ENCODE measurements at regions not wholly inside any gene's neighbourhood (a gene's known extent, or its start where the extent isn't known, plus 50 kb on each side); places are given as distances from the start of the nearest gene placed in this dataset.
"Not testable (repeated sequence)": the region's sequence is repeated elsewhere in the genome, so short reads cannot be mapped to it uniquely, and the experiment has no call there.

GRCh38 chrX:115912372-115912897 lies 258.1 kb upstream of the AGTR2 start:
- Histone ChIP-seq H3K9ac (ENCODE audit: control insufficient read depth, extremely low read depth, insufficient read depth, low read length) (no peak overlapping the region), H4K20me1 (ENCODE audit: control insufficient read depth, extremely low read depth, insufficient read depth, low read length) (no peaks in the 10 kb centered on the region), H3K4me2 (ENCODE audit: control insufficient read depth, extremely low read depth, insufficient read depth, low read depth, low read length) (no peak overlapping the region), H3K79me2 (ENCODE audit: control insufficient read depth, insufficient read depth, low read length) (peaks cover 2% of the 10 kb centered on the region), H3K9me1 (ENCODE audit: control insufficient read depth, extremely low read depth, insufficient read depth, low read length) (no peaks in the 10 kb centered on the region), H3K36me3 (ENCODE audit: control insufficient read depth in 2 of 2, extremely low read depth in 1 of 2, insufficient read depth in 2 of 2, low read length in 2 of 2) (no peaks in the 10 kb centered on the region), H3K4me1 (ENCODE audit: control insufficient read depth, extremely low read depth, insufficient read depth, low read length) (no peaks in the 10 kb centered on the region), H3K27ac (ENCODE audit: control insufficient read depth, insufficient read depth, low read length) (no peak overlapping the region), H3K4me3 (ENCODE audit: control insufficient read depth in 2 of 3, extremely low read depth in 1 of 3, insufficient read depth in 2 of 3, low read depth in 1 of 3, low read length in 3 of 3) (no peak overlapping the region), H3K27me3 (ENCODE audit: control insufficient read depth, extremely low read depth, insufficient read depth, low read length) (peaks cover 6% of the 10 kb centered on the region), H2AFZ (ENCODE audit: control insufficient read depth, low read length) (no peak overlapping the region), H3K9me3 (ENCODE audit: control insufficient read depth, low read depth, low read length) (peaks cover 3% of the 10 kb centered on the region)
- dilution Hi-C loops (cut with MboI; ENCODE audit: extremely low pct_ligation_motif_present, low sequenced_read_pairs): no loop called here
- TF ChIP-seq CTCF (optimal IDR thresholded peaks at IDR 0.05 in 1 of 3, IDR thresholded peaks at IDR 0.05 in 1 of 3, conservative IDR thresholded peaks at IDR 0.05 in 1 of 3; ENCODE audit: extremely low read depth in 1 of 3, insufficient read depth in 2 of 3, low read length in 3 of 3): peak; percentile 41 to 62 (median 53)
- TF ChIP-seq EZH2 (IDR thresholded peaks at IDR 0.05; ENCODE audit: low read length): no peak
- DNase-seq (ENCODE audit: low read depth, low spot score) (no peak), FAIRE-seq (no peak)

- Histone ChIP-seq H2AFZ (ENCODE audit: control insufficient read depth, low read length) (no peak overlapping the region), H3K9ac (ENCODE audit: control insufficient read depth, extremely low read depth, insufficient read depth, low read length) (no peak overlapping the region), H3K4me1 (ENCODE audit: control insufficient read depth, extremely low read depth, insufficient read depth, low read length) (no peaks in the 10 kb centered on the region), H3K9me1 (ENCODE audit: control insufficient read depth, extremely low read depth, insufficient read depth, low read length) (no peaks in the 10 kb centered on the region), H3K4me2 (ENCODE audit: control insufficient read depth, extremely low read depth, insufficient read depth, low read depth, low read length) (no peak overlapping the region), H3K9me3 (ENCODE audit: control insufficient read depth, low read depth, low read length) (peaks cover 3% of the 10 kb centered on the region), H3K36me3 (ENCODE audit: control insufficient read depth in 2 of 2, extremely low read depth in 1 of 2, insufficient read depth in 2 of 2, low read length in 2 of 2) (no peaks in the 10 kb centered on the region), H3K79me2 (ENCODE audit: control insufficient read depth, insufficient read depth, low read length) (peaks cover 2% of the 10 kb centered on the region), H4K20me1 (ENCODE audit: control insufficient read depth, extremely low read depth, insufficient read depth, low read length) (no peaks in the 10 kb centered on the region), H3K27ac (ENCODE audit: control insufficient read depth, insufficient read depth, low read length) (no peak overlapping the region), H3K27me3 (ENCODE audit: control insufficient read depth, extremely low read depth, insufficient read depth, low read length) (peaks cover 4% of the 10 kb centered on the region), H3K4me3 (ENCODE audit: control insufficient read depth in 2 of 3, extremely low read depth in 1 of 3, insufficient read depth in 2 of 3, low read depth in 1 of 3, low read length in 3 of 3) (no peak overlapping the region)
- DNase-seq (ENCODE audit: low read depth, low spot score): no peak
- dilution Hi-C loops (cut with MboI; ENCODE audit: extremely low pct_ligation_motif_present, low sequenced_read_pairs): no loop called here
- no peak for TF ChIP-seq EZH2 (IDR thresholded peaks at IDR 0.05; ENCODE audit: low read length)
- no peak for TF ChIP-seq CTCF (optimal IDR thresholded peaks at IDR 0.05 in 1 of 3, IDR thresholded peaks at IDR 0.05 in 1 of 3, conservative IDR thresholded peaks at IDR 0.05 in 1 of 3; ENCODE audit: extremely low read depth in 1 of 3, insufficient read depth in 2 of 3, low read length in 3 of 3)
- no peak for FAIRE-seq
Observed at GRCh38 chrX:115913575-115913974, 257.0 kb upstream of the AGTR2 start.

GRCh38 chrX:115915625-115916024 lies 254.9 kb upstream of the AGTR2 start:
- not testable (repeated sequence) for H3K4me1 ChIP-seq (ENCODE audit: control insufficient read depth, extremely low read depth, insufficient read depth, low read length)

More at GRCh38 chrX:115915625-115916024, 254.9 kb upstream of the AGTR2 start:
- H3K9me3 ChIP-seq (ENCODE audit: control insufficient read depth, low read depth, low read length); H3K27me3 ChIP-seq (ENCODE audit: control insufficient read depth, extremely low read depth, insufficient read depth, low read length); H3K9ac ChIP-seq (ENCODE audit: control insufficient read depth, extremely low read depth, insufficient read depth, low read length); H3K27ac ChIP-seq (ENCODE audit: control insufficient read depth, insufficient read depth, low read length); dilution Hi-C loops (cut with MboI; ENCODE audit: extremely low pct_ligation_motif_present, low sequenced_read_pairs); H3K9me1 ChIP-seq (ENCODE audit: control insufficient read depth, extremely low read depth, insufficient read depth, low read length); FAIRE-seq; H4K20me1 ChIP-seq (ENCODE audit: control insufficient read depth, extremely low read depth, insufficient read depth, low read length); H3K36me3 ChIP-seq (ENCODE audit: control insufficient read depth in 2 of 2, extremely low read depth in 1 of 2, insufficient read depth in 2 of 2, low read length in 2 of 2); H3K79me2 ChIP-seq (ENCODE audit: control insufficient read depth, insufficient read depth, low read length); H2AFZ ChIP-seq (ENCODE audit: control insufficient read depth, low read length); DNase-seq (ENCODE audit: low read depth, low spot score); H3K4me2 ChIP-seq (ENCODE audit: control insufficient read depth, extremely low read depth, insufficient read depth, low read depth, low read length); H3K4me3 ChIP-seq (ENCODE audit: control insufficient read depth in 2 of 3, extremely low read depth in 1 of 3, insufficient read depth in 2 of 3, low read depth in 1 of 3, low read length in 3 of 3): not testable (repeated sequence)
